HEK293 (cell line): ENCODE measurements at regions not wholly inside any gene's neighbourhood (a gene's known extent, or its start where the extent isn't known, plus 50 kb on each side); places are given as distances from the start of the nearest gene placed in this dataset.

Experiments used
- HOXA7 ChIP-seq: sonication (generic); formaldehyde crosslinking; IDR thresholded peaks from 2 replicates; pipeline ENCODE4 v1.8.1; 2022; ENCODE audit warnings: missing genetic modification reagents, borderline replicate concordance
- PBX3 ChIP-seq: sonication (generic); formaldehyde crosslinking; IDR thresholded peaks from 2 replicates; pipeline ENCODE4 v1.8.1; 2022; ENCODE audit warnings: mild to moderate bottlenecking, moderate library complexity, missing genetic modification reagents
- REST ChIP-seq: fragments of 450-650 bp; formaldehyde crosslinking; IDR thresholded peaks from 2 replicates; pipeline ENCODE4 v1.5.1; 2016; ENCODE audit warnings: missing biosample characterization, missing genetic modification characterization
- ZBTB26 ChIP-seq: fragments of 450-650 bp; formaldehyde crosslinking; optimal IDR thresholded peaks from 2 replicates; pipeline ENCODE3; 2016; ENCODE audit warnings: missing biosample characterization, mild to moderate bottlenecking, missing genetic modification characterization
- ZNF132 ChIP-seq: fragments of 450-650 bp; formaldehyde crosslinking; IDR thresholded peaks from 2 replicates; pipeline ENCODE4 v1.5.1; 2017; ENCODE audit warnings: missing biosample characterization, missing genetic modification characterization, borderline replicate concordance
- ZNF202 ChIP-seq: fragments of 450-650 bp; formaldehyde crosslinking; IDR thresholded peaks from 2 replicates; pipeline ENCODE4 v1.5.1; 2016; ENCODE audit warnings: missing biosample characterization, missing genetic modification characterization, borderline replicate concordance
- ZNF23 ChIP-seq: fragments of 450-650 bp; formaldehyde crosslinking; IDR thresholded peaks from 2 replicates; pipeline ENCODE4 v1.5.1; 2016; ENCODE audit warnings: missing biosample characterization, missing genetic modification characterization, borderline replicate concordance
- ZNF274 ChIP-seq, 2 experiments: fragments of 200-500 bp in 1 of 2; fragments of 450-650 bp in 1 of 2; sonication (Bioruptor generic) in 1 of 2; formaldehyde crosslinking in 1 of 2; IDR thresholded peaks; 2 replicates each; pipeline versions ENCODE4 v1.5.1 to v1.6.1; 2014 to 2016; ENCODE audit warnings: borderline replicate concordance in 1 of 2, inconsistent platforms in 1 of 2, low read length in 1 of 2, missing biosample characterization in 1 of 2, missing genetic modification characterization in 1 of 2
- ZNF626 ChIP-seq: fragments of 450-650 bp; sonication (Bioruptor Pico); formaldehyde crosslinking; IDR thresholded peaks from 2 replicates; pipeline ENCODE4 v1.5.1; 2018; ENCODE audit warnings: missing biosample characterization, missing genetic modification characterization, inconsistent platforms
- TF ChIP-seq, protein P1 (sequence below): fragments of 450-650 bp; formaldehyde crosslinking; IDR thresholded peaks from 2 replicates; pipeline ENCODE4 v1.5.1; 2016; ENCODE audit warnings: missing biosample characterization, missing genetic modification characterization
- TF ChIP-seq, protein P2 (sequence below): fragments of 450-650 bp; IDR thresholded peaks from 2 replicates; pipeline ENCODE4 v1.5.1; 2018; ENCODE audit warnings: missing biosample characterization, missing genetic modification characterization
- TF ChIP-seq, protein P3 (sequence below): fragments of 450-650 bp; formaldehyde crosslinking; IDR thresholded peaks from 2 replicates; pipeline ENCODE4 v1.5.1; 2016; ENCODE audit warnings: missing biosample characterization, missing genetic modification characterization

DNA sequence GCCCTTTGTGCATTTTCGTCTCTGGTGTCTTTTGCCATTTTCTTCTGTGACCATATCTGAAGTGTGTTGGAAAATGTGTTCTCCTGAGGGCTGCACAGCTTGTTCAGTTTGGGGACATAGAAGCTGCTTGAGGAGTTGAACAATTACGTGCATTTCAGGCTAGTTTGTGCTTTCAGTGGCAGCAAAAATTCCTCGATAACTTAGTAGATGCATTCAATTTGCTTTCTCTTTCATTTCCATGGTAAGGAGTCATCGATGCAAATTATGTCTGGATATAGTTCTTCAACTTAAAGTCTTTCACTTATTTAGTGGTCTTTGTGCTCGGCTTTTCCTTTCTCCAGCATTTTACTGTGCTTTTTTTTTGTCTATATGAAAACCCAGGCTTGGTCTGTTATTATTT, 441.5 kb downstream of the PLA2G4A start:
- TF ChIP-seq ZNF202 (tag by site-specific recombination) = no peak
- no peak for TF ChIP-seq REST (tag by site-specific recombination)
- TF ChIP-seq, protein P1, sequence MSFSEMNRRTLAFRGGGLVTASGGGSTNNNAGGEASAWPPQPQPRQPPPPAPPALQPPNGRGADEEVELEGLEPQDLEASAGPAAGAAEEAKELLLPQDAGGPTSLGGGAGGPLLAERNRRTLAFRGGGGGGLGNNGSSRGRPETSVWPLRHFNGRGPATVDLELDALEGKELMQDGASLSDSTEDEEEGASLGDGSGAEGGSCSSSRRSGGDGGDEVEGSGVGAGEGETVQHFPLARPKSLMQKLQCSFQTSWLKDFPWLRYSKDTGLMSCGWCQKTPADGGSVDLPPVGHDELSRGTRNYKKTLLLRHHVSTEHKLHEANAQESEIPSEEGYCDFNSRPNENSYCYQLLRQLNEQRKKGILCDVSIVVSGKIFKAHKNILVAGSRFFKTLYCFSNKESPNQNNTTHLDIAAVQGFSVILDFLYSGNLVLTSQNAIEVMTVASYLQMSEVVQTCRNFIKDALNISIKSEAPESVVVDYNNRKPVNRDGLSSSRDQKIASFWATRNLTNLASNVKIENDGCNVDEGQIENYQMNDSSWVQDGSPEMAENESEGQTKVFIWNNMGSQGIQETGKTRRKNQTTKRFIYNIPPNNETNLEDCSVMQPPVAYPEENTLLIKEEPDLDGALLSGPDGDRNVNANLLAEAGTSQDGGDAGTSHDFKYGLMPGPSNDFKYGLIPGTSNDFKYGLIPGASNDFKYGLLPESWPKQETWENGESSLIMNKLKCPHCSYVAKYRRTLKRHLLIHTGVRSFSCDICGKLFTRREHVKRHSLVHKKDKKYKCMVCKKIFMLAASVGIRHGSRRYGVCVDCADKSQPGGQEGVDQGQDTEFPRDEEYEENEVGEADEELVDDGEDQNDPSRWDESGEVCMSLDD (tag by site-specific recombination) = no peak
- TF ChIP-seq ZNF132 (tag by site-specific recombination) = no peak
- no peak for TF ChIP-seq ZNF626 (tag by site-specific recombination)
- TF ChIP-seq PBX3 (CRISPR knock-in tag) = no peak
- TF ChIP-seq ZNF23 (tag by site-specific recombination) = no peak
- TF ChIP-seq HOXA7 (CRISPR knock-in tag) = no peak
- TF ChIP-seq, protein P2, sequence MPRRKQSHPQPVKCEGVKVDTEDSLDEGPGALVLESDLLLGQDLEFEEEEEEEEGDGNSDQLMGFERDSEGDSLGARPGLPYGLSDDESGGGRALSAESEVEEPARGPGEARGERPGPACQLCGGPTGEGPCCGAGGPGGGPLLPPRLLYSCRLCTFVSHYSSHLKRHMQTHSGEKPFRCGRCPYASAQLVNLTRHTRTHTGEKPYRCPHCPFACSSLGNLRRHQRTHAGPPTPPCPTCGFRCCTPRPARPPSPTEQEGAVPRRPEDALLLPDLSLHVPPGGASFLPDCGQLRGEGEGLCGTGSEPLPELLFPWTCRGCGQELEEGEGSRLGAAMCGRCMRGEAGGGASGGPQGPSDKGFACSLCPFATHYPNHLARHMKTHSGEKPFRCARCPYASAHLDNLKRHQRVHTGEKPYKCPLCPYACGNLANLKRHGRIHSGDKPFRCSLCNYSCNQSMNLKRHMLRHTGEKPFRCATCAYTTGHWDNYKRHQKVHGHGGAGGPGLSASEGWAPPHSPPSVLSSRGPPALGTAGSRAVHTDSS = no peak
- TF ChIP-seq, protein P3, sequence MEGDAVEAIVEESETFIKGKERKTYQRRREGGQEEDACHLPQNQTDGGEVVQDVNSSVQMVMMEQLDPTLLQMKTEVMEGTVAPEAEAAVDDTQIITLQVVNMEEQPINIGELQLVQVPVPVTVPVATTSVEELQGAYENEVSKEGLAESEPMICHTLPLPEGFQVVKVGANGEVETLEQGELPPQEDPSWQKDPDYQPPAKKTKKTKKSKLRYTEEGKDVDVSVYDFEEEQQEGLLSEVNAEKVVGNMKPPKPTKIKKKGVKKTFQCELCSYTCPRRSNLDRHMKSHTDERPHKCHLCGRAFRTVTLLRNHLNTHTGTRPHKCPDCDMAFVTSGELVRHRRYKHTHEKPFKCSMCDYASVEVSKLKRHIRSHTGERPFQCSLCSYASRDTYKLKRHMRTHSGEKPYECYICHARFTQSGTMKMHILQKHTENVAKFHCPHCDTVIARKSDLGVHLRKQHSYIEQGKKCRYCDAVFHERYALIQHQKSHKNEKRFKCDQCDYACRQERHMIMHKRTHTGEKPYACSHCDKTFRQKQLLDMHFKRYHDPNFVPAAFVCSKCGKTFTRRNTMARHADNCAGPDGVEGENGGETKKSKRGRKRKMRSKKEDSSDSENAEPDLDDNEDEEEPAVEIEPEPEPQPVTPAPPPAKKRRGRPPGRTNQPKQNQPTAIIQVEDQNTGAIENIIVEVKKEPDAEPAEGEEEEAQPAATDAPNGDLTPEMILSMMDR (tag by site-specific recombination) = no peak
- no peak for TF ChIP-seq ZBTB26 (tag by site-specific recombination)
- TF ChIP-seq ZNF274 (IDR thresholded peaks at IDR 0.05; ENCODE audit: low read length) = no peak
- no peak for TF ChIP-seq ZNF274 (tag by site-specific recombination; IDR thresholded peaks at IDR 0.05; ENCODE audit: borderline replicate concordance)
